ENCODE measurements at regions not wholly inside any gene's neighbourhood (a gene's known extent, or its start where the extent isn't known, plus 50 kb on each side); places are given as distances from the start of the nearest gene placed in this dataset.
"Not testable (repeated sequence)": the region's sequence is repeated elsewhere in the genome, so short reads cannot be mapped to it uniquely, and the experiment has no call there.

GRCh38 chr5:53407373-53407772 lies 73.1 kb upstream of the FST start:
- Histone ChIP-seq H3K9me3 (ENCODE audit: low read depth) (no peaks in the 10 kb centered on the region), H3F3A (ENCODE audit: insufficient read depth) (peaks cover 23% of the 10 kb centered on the region), H3K36me3 (ENCODE audit: low read depth) (no peaks in the 10 kb centered on the region), H3K9me2 (ENCODE audit: insufficient read depth) (no peaks in the 10 kb centered on the region), H3K4me3 (no peak overlapping the region), H3K9ac (0 out of 2 replicates have a peak overlapping the region, but pooled peaks have one; percentile 12), H3K79me2 (ENCODE audit: insufficient read depth) (no peaks in the 10 kb centered on the region), H4K20me1 (ENCODE audit: insufficient read depth) (no peaks in the 10 kb centered on the region), H3K27me3 (replicated peaks; ENCODE audit: insufficient read depth) (no peaks in the 10 kb centered on the region), H3K4me2 (ENCODE audit: unreplicated experiment) (peak overlapping the region; percentile 58), H3K4me1 (ENCODE audit: insufficient read depth) (peaks cover 36% of the 10 kb centered on the region), H3K27ac (peak overlapping the region; percentile 78), H2AFZ (no peak overlapping the region)
- TF ChIP-seq EZH2phosphoT487 (IDR thresholded peaks at IDR 0.05; ENCODE audit: insufficient read depth, low read depth) = no peak
- TF ChIP-seq EZH2 (IDR thresholded peaks at IDR 0.05; ENCODE audit: insufficient read depth, poor library complexity, severe bottlenecking) = no peak
- WGBS, 2 experiments (ENCODE audit: low coverage in 1 of 2, low lambda C conversion rate in 2 of 2, missing lambda C conversion rate in 2 of 2) = 64 to 82% methylated on average over 1 of the region's 1 CpG
- DNase-seq = peak; percentile 74
- in situ Hi-C loops (cut with MboI) = no loop called here

GRCh38 chr5:53411388-53411787 lies 69.0 kb upstream of the FST start:
- in situ Hi-C loops (cut with MboI) = no loop called here
- H3K79me2 ChIP-seq (ENCODE audit: insufficient read depth) = no peaks in the 10 kb centered on the region
- H3K4me2 ChIP-seq (ENCODE audit: unreplicated experiment) = peak overlapping the region; percentile 30
- H3K4me3 ChIP-seq = peak overlapping the region; percentile 31
- no peak overlapping the region for H3K9ac ChIP-seq
- H3F3A ChIP-seq (ENCODE audit: insufficient read depth) = peaks cover 15% of the 10 kb centered on the region
- peak overlapping the region; percentile 72 for H2AFZ ChIP-seq
- no peaks in the 10 kb centered on the region for H3K9me3 ChIP-seq (ENCODE audit: low read depth)
- DNase-seq = no peak
- no peak overlapping the region for H3K27ac ChIP-seq
- WGBS, 2 experiments (ENCODE audit: low coverage in 1 of 2, low lambda C conversion rate in 2 of 2, missing lambda C conversion rate in 2 of 2) = 47 to 53% methylated on average over 1 of the region's 1 CpG
- H3K4me1 ChIP-seq (ENCODE audit: insufficient read depth) = peaks cover 18% of the 10 kb centered on the region
- H4K20me1 ChIP-seq (ENCODE audit: insufficient read depth) = no peaks in the 10 kb centered on the region
- H3K27me3 ChIP-seq (replicated peaks; ENCODE audit: insufficient read depth) = no peaks in the 10 kb centered on the region
- H3K9me2 ChIP-seq (ENCODE audit: insufficient read depth) = no peaks in the 10 kb centered on the region
- H3K36me3 ChIP-seq (ENCODE audit: low read depth) = no peaks in the 10 kb centered on the region
- no peak for TF ChIP-seq EZH2phosphoT487 (IDR thresholded peaks at IDR 0.05; ENCODE audit: insufficient read depth, low read depth)

DNA sequence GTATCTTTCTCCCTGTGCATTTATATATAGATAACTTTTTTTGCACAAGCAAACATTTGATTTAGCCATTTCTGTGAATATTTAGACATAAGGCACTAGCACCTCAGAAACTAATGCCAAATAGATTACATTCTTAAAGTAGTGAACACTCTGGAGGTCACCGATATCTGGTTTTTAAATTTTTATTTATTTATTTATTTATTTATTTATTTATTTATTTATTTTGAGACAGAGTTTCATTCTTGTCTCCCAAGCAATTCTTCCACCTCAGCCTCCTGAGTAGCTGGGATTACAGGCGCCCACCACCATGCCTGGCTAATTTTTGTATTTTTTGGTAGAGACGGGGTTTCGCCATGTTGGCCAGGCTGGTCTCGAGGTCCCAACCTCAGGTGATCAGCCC lies 67.9 kb upstream of the FST start:
- DNase-seq; H3K27me3 ChIP-seq (replicated peaks; ENCODE audit: insufficient read depth); H3K27ac ChIP-seq; H3K9ac ChIP-seq; H2AFZ ChIP-seq; H3K4me1 ChIP-seq (ENCODE audit: insufficient read depth); H3K79me2 ChIP-seq (ENCODE audit: insufficient read depth); H3K9me3 ChIP-seq (ENCODE audit: low read depth); H3K36me3 ChIP-seq (ENCODE audit: low read depth); H4K20me1 ChIP-seq (ENCODE audit: insufficient read depth); H3F3A ChIP-seq (ENCODE audit: insufficient read depth); in situ Hi-C loops (cut with MboI); H3K9me2 ChIP-seq (ENCODE audit: insufficient read depth); H3K4me3 ChIP-seq; H3K4me2 ChIP-seq (ENCODE audit: unreplicated experiment): not testable (repeated sequence)
- 94 to 98% methylated on average over 5 of the region's 5 CpGs for WGBS, 2 experiments (ENCODE audit: low coverage in 1 of 2, low lambda C conversion rate in 2 of 2, missing lambda C conversion rate in 2 of 2)

DNA sequence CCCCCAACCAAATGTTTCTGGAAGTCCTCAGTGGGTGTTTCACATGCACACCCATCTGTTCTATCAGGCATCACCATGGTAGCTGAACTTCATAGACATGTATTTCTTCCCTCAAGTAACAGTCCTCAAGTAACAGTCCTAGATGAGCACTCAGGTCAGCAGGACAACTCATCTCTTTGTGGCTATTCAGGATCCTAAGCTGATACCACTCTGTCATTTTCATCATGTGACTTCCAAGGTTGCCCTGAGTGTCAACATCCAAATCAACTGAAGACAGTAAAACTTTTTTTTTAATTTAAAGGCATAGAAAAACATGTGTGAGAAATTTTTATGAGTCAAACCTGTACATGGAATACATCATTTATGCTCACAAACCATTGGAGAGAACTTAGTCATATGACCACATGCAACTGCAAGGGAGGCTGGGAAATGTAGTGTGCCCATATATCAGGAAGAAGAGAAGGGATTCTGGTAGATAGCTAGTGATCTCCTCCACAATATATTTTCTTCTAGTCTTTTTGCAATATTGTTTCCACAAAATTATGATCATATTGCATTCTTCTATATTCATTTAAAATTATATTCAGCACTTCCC lies 64.2 kb upstream of the FST start:
- no peaks in the 10 kb centered on the region for H3K9me2 ChIP-seq (ENCODE audit: insufficient read depth)
- H3K9ac ChIP-seq = no peak overlapping the region
- in situ Hi-C loops (cut with MboI) = no loop called here
- H3K27me3 ChIP-seq (replicated peaks; ENCODE audit: insufficient read depth) = no peaks in the 10 kb centered on the region
- H3K4me3 ChIP-seq = no peak overlapping the region
- no peak overlapping the region for H3K4me2 ChIP-seq (ENCODE audit: unreplicated experiment)
- H3F3A ChIP-seq (ENCODE audit: insufficient read depth) = peaks cover 35% of the 10 kb centered on the region
- peak; percentile 42 for DNase-seq
- no peaks in the 10 kb centered on the region for H3K9me3 ChIP-seq (ENCODE audit: low read depth)
- H3K79me2 ChIP-seq (ENCODE audit: insufficient read depth) = no peaks in the 10 kb centered on the region
- TF ChIP-seq EZH2 (IDR thresholded peaks at IDR 0.05; ENCODE audit: insufficient read depth, poor library complexity, severe bottlenecking) = no peak
- TF ChIP-seq EZH2phosphoT487 (IDR thresholded peaks at IDR 0.05; ENCODE audit: insufficient read depth, low read depth) = no peak
- H3K4me1 ChIP-seq (ENCODE audit: insufficient read depth) = peaks cover 29% of the 10 kb centered on the region
- H3K36me3 ChIP-seq (ENCODE audit: low read depth) = no peaks in the 10 kb centered on the region
- H3K27ac ChIP-seq = no peak overlapping the region
- no peaks in the 10 kb centered on the region for H4K20me1 ChIP-seq (ENCODE audit: insufficient read depth)
- no peak overlapping the region for H2AFZ ChIP-seq

- DNase-seq = peak; percentile 42
- TF ChIP-seq EZH2 (IDR thresholded peaks at IDR 0.05; ENCODE audit: insufficient read depth, poor library complexity, severe bottlenecking) = no peak
- TF ChIP-seq EZH2phosphoT487 (IDR thresholded peaks at IDR 0.05; ENCODE audit: insufficient read depth, low read depth) = no peak
- no peaks in the 10 kb centered on the region for H3K9me3 ChIP-seq (ENCODE audit: low read depth)
- H4K20me1 ChIP-seq (ENCODE audit: insufficient read depth) = no peaks in the 10 kb centered on the region
- peaks cover 53% of the 10 kb centered on the region for H3F3A ChIP-seq (ENCODE audit: insufficient read depth)
- H3K4me1 ChIP-seq (ENCODE audit: insufficient read depth) = peaks cover 47% of the 10 kb centered on the region
- in situ Hi-C loops (cut with MboI) = no loop called here
- 69 to 76% methylated on average over 4 of the region's 4 CpGs for WGBS, 2 experiments (ENCODE audit: low coverage in 1 of 2, low lambda C conversion rate in 2 of 2, missing lambda C conversion rate in 2 of 2)
- peak overlapping the region; percentile 60 for H3K4me2 ChIP-seq (ENCODE audit: unreplicated experiment)
- peak overlapping the region; percentile 16; the same call in 1 of the 2 replicates for H2AFZ ChIP-seq
- no peaks in the 10 kb centered on the region for H3K36me3 ChIP-seq (ENCODE audit: low read depth)
- H3K4me3 ChIP-seq = peak overlapping the region; percentile 48
- peak overlapping the region; percentile 100 for H3K27ac ChIP-seq
- H3K27me3 ChIP-seq (replicated peaks; ENCODE audit: insufficient read depth) = no peaks in the 10 kb centered on the region
- no peaks in the 10 kb centered on the region for H3K9me2 ChIP-seq (ENCODE audit: insufficient read depth)
- H3K79me2 ChIP-seq (ENCODE audit: insufficient read depth) = no peaks in the 10 kb centered on the region
- peak overlapping the region; percentile 86 for H3K9ac ChIP-seq
Observed at GRCh38 chr5:53418409-53418808, 62.0 kb upstream of the FST start.

All from GM23248 (cell line).